Kidney capillary endothelial cell (primary cell): ENCODE measurements at regions not wholly inside any gene's neighbourhood (a gene's known extent, or its start where the extent isn't known, plus 50 kb on each side); places are given as distances from the start of the nearest gene placed in this dataset.

Experiments used
- DNase-seq: peaks from one replicate; pipeline ENCODE4 v3.0.0-alpha.2; 2018; ENCODE audit warnings: low spot score

DNA sequence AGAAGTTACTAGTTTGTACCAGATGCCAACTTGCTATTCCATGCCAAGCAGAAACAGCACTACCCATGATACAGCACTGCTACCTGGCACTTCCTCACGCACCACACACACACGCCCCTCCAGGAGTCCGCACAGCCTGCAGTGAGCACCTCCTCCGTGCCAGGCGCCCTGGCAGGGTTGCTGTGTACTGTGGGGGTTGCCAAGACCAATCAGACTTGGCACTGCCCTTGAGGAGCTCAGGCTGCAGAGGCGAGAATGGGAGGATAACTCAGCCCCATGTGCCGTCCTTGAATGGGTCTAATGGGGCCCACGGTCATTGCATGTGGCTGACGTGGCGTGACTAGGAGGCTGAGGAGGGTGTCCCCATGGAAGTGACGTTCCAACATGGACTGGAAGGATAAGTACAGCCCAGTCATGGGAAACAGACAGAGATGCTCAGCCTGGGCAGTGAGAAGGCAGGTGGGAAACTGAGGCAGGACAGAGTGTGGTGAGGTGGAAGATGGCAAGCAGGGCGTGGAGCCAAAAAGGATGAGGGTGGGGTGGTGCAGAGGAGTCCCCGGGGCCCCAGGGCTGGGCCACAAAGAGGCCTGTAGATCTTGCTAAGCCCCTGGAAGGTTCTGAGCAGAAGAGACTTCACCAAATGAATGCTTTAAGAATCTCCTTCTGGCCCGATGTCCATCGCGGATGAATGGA lies 65.3 kb upstream of the C14orf180 start:
- no peak for DNase-seq

DNA sequence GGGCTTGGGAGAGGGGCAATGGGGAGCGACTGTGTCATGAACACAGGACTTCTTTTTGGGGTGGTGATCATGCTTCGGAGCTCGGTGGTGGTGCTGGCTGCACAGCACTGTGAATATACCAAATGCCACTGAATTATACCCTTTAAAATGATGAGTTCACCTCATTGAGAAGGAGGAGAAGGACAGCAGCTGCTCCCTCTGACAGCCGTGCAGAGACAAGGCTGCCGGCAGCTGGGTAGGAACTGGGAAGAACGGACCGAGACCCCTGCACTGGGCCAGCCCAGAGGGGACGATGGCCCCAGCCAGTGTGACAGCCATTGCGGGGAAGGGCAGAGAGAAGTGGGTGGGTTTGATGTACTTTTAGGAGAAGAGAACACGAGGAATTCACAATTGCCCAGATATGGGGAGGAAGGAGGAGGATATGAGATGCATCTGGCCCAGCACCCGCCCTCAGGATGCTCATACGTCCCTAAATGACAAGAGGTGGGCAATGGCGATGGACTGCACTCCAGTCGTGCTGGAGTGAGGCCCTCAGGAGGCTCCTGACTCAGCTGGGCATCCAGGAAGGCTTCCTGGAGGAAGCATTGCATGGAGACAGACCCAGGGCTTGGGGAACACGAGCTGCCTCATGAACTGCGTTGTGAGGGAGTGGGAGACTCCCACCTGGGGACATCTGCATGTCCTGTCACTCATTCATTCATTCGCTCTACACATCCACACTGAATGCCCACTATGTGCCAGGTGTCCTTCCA lies 64.3 kb upstream of the C14orf180 start:
- no peak for DNase-seq

DNA sequence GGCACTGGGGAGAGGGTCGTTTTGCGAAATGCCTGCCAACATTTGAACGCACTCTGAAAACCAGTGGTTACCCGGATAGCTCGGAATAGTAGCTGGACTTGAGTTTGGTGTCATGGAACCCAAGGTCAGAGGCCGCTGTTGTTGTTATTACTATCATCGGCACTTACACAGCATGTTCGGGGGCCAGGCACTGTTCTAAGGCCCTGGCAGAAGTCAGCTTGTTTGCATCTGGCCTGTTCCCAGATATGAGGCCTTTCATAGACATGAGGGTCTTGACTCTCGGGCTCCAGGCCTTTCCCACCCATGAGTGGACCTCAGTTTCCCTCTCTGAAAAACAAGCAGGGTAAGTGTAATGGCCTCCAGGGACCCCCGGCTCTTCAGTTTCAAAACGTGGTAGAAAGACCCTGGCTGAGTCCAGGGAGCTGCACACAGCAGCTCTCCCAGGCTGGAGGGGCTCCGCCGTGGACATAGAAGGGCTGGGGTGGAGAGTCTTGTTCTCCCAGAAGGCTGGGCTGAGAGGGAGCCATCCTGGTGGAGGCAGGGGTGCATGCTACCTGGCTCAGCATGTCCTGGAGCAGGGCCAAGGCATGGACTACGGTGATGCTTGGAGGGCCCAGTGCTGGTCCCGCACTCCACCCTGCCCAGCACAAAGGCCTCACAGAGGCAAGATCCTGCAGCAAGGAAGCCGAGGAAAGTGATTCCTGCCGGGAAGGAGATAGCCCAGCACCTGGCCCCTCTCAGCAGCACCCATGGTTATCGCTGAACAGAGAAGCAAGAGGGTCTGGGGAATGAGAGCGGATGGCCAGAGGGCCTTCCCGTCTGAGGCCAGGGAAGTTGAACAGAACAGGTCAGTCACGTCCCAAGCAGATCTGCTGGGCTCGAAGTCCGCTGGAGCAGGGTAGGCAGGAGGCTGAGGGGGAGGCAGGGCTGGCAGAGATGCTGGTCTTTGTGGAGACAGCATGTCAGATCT lies 63.5 kb upstream of the C14orf180 start:
- DNase-seq, result no peak

- no peak for DNase-seq
Observed at GRCh38 chr14:104516906-104517305, 62.7 kb upstream of the C14orf180 start.

DNA sequence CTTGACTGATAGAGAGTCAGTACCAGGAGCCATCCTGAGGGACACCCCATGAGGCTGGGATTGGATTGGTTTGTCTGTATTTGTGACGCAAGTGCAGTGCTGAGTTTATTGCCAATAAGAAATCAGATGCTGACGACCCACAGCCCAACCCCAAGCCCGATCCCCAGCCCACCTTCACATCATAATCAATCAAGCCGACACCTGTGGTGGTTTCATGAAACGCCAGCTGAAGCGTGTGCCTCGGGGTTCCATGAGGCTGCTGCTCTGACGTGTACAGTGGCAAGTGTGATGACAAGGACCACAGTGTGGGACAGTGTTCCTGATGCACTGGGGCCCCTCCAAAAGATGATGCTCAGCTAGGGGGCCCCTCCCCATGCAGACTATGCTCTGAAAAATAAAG lies 62.1 kb upstream of the C14orf180 start:
- no peak for DNase-seq

GRCh38 chr14:104517867-104518266 lies 61.7 kb upstream of the C14orf180 start:
- no peak for DNase-seq

DNA sequence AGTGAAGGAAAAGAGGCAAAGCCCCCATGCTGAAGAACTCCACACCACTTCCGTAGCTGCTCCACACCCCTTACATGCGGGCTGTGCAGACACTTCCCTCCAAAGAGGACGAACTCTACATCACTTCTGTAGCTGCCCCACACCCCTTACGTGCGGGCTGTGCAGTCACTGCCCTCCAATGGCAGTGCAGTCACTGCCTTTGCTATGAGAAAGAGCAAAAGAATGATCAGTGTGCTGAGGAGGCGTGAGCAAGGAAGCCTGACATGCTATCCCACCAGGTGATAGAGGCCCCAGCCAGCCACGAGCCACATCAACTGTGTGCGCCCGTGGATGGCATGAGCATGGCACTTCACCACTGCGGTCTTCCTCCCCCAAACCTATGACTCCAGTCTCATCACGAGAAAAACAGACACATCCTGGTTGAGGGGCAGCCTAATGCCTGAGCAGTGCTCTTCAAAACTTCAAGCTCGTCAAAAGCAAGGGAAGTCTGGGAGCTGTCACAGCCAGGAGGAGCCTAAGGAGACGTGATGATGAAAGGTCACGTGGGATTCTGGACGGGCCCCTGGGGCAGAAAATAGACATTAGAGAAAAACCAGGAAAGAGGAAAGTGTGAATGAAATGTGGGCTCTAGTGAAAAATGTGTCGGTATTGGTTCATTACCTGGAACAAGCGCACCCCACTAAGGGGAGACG lies 60.8 kb upstream of the C14orf180 start:
- DNase-seq, result no peak

DNA sequence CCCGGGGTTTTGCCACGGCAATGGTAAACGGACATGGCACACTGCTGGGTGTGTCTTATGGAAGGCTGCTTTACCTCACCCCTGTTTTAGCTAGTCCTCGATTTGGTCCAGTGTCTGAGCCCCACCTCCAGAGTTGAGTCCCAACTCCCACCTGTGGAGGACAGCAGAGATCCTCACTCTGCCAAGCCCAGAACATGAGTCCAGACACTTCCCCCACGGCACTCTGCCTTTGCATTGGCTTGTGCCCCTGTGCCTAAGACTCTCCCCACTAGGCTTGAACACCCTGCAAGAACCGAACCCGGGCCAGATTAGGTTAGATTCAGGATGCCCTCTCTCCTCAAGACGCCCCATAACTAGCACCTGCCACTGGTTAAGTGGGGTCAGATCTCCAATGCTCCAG lies 59.8 kb upstream of the C14orf180 start:
- DNase-seq, result no peak

DNA sequence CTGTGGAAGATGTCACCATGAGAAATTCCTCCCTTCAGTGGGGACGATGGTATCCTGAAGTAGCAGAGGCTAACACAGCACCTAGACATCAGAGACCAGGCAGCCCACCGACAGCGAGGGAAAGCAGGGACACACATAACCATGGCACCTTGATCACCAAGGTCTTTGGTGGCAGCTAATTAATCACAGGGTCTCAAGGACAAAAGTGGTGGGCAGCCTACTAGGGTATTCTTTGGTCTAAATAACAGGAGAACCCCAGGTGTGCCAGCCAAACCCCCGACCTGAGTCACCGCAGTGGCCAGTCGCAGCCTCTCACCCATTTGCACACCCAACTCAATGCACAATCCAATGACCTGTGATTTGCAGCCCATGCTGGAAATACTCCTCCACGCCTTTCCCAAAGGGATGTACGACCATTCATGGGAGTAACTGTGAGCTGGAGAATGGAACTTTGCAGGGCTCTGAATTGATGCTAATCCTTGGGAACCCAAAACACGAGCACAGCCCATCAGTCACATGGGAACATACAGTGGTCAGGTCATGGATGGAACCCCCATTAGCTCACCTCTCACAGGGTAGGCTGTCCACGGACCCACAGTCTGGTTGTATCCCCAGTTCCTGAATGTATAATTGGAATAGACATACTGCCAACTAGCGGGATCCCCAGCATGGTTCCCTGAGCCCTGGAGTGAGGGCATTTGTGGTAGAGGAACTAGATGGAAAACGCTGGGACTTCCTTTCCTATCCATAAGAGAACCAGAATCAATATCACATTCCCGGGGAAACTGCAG lies 58.7 kb upstream of the C14orf180 start:
- no peak for DNase-seq

GRCh38 chr14:104521816-104522745 lies 57.5 kb upstream of the C14orf180 start:
- DNase-seq, result no peak

DNA sequence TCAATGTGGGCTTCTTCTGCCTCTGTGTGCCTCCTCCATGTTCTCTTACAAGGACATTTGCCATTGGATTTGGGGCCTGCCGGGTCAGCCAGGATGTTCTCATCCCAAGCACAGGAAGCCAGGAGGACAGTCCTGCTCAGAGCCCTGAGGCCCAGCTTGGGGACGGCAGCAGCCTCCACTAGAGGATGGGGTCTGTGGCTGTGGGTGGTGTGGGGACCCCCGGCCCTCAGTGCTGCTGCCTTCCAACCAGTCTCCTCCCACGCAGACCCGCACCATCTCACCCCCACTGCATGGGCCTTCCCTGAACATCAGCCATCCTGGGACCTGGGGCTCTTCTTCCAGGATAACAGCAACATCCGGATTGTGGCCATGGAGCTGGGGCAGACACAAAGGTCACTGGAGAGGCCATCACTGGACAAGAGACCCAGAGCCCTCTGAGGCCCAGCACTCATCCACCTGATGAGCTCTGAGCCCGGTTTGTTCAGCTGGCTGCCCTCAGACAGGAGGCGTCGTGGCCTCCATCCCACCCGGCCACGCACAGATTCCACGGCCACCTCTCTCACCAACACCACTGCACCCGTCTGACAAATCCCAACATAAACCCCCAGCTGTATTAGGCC lies 56.5 kb upstream of the C14orf180 start:
- DNase-seq, result no peak

DNA sequence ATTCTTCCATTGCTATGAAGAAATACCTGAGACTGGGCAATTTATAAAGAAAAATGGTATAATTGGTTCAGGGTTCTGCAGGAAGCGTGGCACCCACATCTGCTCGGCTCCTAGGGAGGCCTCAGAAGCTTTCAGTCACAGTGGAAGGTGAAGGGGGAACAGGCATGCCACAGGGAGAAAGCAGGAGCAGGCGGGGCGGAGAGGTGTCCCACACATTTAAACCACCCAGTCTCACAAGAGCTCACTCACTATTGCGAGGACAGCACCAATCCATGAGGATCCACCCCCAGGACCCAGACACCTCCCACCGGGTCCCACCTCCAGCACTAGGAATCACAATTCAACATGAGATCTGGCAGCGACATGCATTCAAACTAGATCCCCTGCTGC lies 56.0 kb upstream of the C14orf180 start:
- no peak for DNase-seq

GRCh38 chr14:104524726-104525125 lies 54.8 kb upstream of the C14orf180 start:
- DNase-seq, result no peak

DNA sequence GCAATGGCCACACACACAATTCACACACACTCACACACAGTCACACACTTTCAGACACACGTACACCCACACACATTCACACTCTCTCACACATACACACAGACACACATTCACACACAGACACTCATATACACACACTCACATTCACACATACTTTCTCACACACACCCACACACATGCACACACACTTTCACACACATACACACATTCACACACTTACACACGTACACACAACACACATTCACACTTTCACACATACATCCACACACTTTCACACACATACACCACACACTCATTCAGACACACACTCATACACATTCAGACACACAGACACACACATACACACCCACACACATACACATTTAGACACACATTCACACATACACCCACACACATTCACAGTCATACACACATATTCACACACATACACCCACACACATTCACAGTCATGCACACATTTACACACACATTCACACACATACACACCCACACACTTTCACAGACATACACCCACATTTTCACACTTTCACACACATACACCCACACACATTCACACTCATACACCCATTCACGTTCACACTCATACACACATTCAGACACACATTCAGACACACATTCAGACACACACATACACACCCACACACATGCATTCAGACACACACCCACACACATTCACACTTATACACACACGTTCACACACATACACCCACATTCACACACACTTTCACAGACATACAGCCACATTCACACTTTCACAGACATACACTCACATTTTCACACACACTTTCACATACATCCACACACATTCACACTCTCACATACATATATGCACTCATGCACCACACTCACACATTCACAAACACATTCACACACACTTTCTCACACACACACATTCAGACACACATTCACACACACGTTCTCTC lies 52.6 kb upstream of the C14orf180 start:
- DNase-seq, result no peak

DNA sequence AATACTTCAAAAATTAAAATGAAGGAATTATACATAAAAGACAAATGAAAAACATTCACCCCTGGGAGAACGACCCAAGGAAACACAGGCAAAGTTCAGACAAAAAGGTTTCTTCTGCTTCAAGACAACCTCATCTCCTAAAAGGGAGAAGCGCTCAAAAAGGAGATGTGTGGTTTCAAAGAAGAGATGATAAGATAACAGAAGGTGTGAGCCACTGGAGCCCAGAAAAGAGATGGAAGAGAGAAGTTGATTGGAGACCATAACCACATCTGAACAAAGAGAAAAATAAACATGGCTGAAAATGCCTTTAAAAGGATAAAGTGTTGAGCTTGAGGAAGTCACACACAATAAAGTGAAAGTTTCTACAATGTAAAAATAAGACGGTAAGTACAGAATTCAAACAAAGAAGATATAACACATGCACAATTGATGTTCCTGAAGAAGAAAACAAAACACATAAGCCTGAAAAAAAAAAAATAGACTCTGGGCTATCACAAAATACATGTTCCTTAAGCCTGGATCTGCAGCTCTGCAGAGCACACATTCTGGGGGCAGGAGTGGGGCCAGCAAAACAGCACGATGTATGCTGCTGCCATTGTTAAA lies 51.6 kb upstream of the C14orf180 start:
- DNase-seq, result no peak

GRCh38 chr14:104528496-104528895 lies 51.1 kb upstream of the C14orf180 start:
- no peak for DNase-seq
